ENCODE measurements at regions not wholly inside any gene's neighbourhood (a gene's known extent, or its start where the extent isn't known, plus 50 kb on each side); places are given as distances from the start of the nearest gene placed in this dataset.
"Not testable (repeated sequence)": the region's sequence is repeated elsewhere in the genome, so short reads cannot be mapped to it uniquely, and the experiment has no call there.

GRCh38 chr7:152905949-152906348 is 146.4 kb downstream of the ACTR3B start:
- no peak for DNase-seq

- DNase-seq: no peak
Measured at GRCh38 chr7:152907042-152907761, 147.7 kb downstream of the ACTR3B start.

- no peak for DNase-seq
Measured at GRCh38 chr7:152909280-152909679, 149.7 kb downstream of the ACTR3B start.

- no peak for DNase-seq
Measured at GRCh38 chr7:152909683-152910544, 150.4 kb downstream of the ACTR3B start.

GRCh38 chr7:152910545-152911225 is 151.1 kb downstream of the ACTR3B start:
- DNase-seq: peak; percentile 61

- no peak for DNase-seq
Measured at GRCh38 chr7:152911226-152911560, 151.6 kb downstream of the ACTR3B start.

GRCh38 chr7:152911922-152912321 is 152.4 kb downstream of the ACTR3B start:
- DNase-seq: no peak

- no peak for DNase-seq
Measured at GRCh38 chr7:152912511-152912910, 153.0 kb downstream of the ACTR3B start.

- DNase-seq: no peak
Measured at GRCh38 chr7:152913492-152913891, 153.9 kb downstream of the ACTR3B start.

- no peak for DNase-seq
Measured at GRCh38 chr7:152914014-152914844, 154.7 kb downstream of the ACTR3B start.

GRCh38 chr7:152914845-152915102 is 155.2 kb downstream of the ACTR3B start:
- DNase-seq: not testable (repeated sequence)

GRCh38 chr7:152922318-152923081 is 162.9 kb downstream of the ACTR3B start:
- DNase-seq: no peak

GRCh38 chr7:152923711-152924110 is 164.2 kb downstream of the ACTR3B start:
- no peak for DNase-seq

GRCh38 chr7:152924238-152924637 is 164.7 kb downstream of the ACTR3B start:
- no peak for DNase-seq

- DNase-seq: no peak
Measured at GRCh38 chr7:152924826-152925411, 165.4 kb downstream of the ACTR3B start.

- no peak for DNase-seq
Measured at GRCh38 chr7:152925412-152926147, 166.0 kb downstream of the ACTR3B start.

GRCh38 chr7:152931633-152932032 is 172.1 kb downstream of the ACTR3B start:
- DNase-seq: no peak

GRCh38 chr7:152937282-152937681 is 177.7 kb downstream of the ACTR3B start:
- DNase-seq: no peak

- not testable (repeated sequence) for DNase-seq
Measured at GRCh38 chr7:152946616-152947015, 187.1 kb downstream of the ACTR3B start.

- no peak for DNase-seq
Measured at GRCh38 chr7:152947686-152948085, 188.1 kb downstream of the ACTR3B start.
